OCI-LY1 (cell line): ENCODE measurements at regions not wholly inside any gene's neighbourhood (a gene's known extent, or its start where the extent isn't known, plus 50 kb on each side); places are given as distances from the start of the nearest gene placed in this dataset.

ENCODE experiments used
- CTCF ChIP-seq: fragments of 200-600 bp; sonication (generic), shearing (Covaris generic); IDR thresholded peaks from 2 replicates; pipeline ENCODE4 v1.5.1; 2017; ENCODE audit warnings: mild to moderate bottlenecking, antibody characterized with exemption, low read length, moderate library complexity, mixed read lengths
- EZH2 ChIP-seq: fragments of 200-600 bp; sonication (generic), shearing (Covaris generic); IDR thresholded peaks from 2 replicates; pipeline ENCODE4 v1.8.0; 2017; ENCODE audit warnings: borderline replicate concordance, mixed run types, mild to moderate bottlenecking, antibody characterized with exemption, low read length, moderate library complexity, mixed read lengths

- TF ChIP-seq CTCF (no peak), EZH2 (no peak)
Observed at GRCh38 chr3:20421-20820, 176.1 kb upstream of the CHL1 start.
